Calu3 (cell line): ENCODE measurements at regions not wholly inside any gene's neighbourhood (a gene's known extent, or its start where the extent isn't known, plus 50 kb on each side); places are given as distances from the start of the nearest gene placed in this dataset.

Source experiments
- BruUV-seq: library from RNA; stranded (reverse); fragments of 400-500 nt; replicated peaks from 2 replicates; lab custom pipeline; 2021; lab: Mats Ljungman, UMichigan
- CTCF ChIA-PET: fragments of 300-600 bp; sonication (Branson Sonifier 250); formaldehyde crosslinking; loops from one replicate; lab custom pipeline; 2022; ENCODE audit warnings: antibody characterized with exemption; lab: Charles Lee
- DNase-seq: peaks from one replicate; pipeline ENCODE4 v3.0.0; 2022
- H3K27ac Mint-ChIP-seq: one replicate; pipeline ENCODE4 v1.8.0; 2022; ENCODE audit warnings: mixed read lengths; ENCODE audit not compliant: unreplicated experiment
- H3K27me3 Mint-ChIP-seq: one replicate; pipeline ENCODE4 v1.8.0; 2022; ENCODE audit warnings: mixed read lengths; ENCODE audit not compliant: unreplicated experiment
- H3K36me3 Mint-ChIP-seq: one replicate; pipeline ENCODE4 v1.8.0; 2022; ENCODE audit warnings: mild to moderate bottlenecking, moderate library complexity, mixed read lengths; ENCODE audit not compliant: insufficient read depth, unreplicated experiment
- H3K4me1 Mint-ChIP-seq: one replicate; pipeline ENCODE4 v1.8.0; 2022; ENCODE audit warnings: mild to moderate bottlenecking, low read depth, mixed read lengths; ENCODE audit not compliant: unreplicated experiment
- H3K4me3 Mint-ChIP-seq: one replicate; pipeline ENCODE4 v1.8.0; 2022; ENCODE audit warnings: mild to moderate bottlenecking, low read depth, moderate library complexity, mixed read lengths; ENCODE audit not compliant: unreplicated experiment
- H3K9me3 Mint-ChIP-seq: one replicate; pipeline ENCODE4 v1.8.0; 2022; ENCODE audit warnings: low read depth, mixed read lengths; ENCODE audit not compliant: unreplicated experiment
- intact Hi-C: fragments of 100-400 bp; cut with micrococcal nuclease; formaldehyde crosslinking; loops from one replicate; pipeline ENCODE4 v1.10.0; 2022; ENCODE audit not compliant: unreplicated experiment
- TF ChIP-seq, protein P1 (sequence below): fragments of 200-600 bp; IDR thresholded peaks from one replicate; pipeline ENCODE4 v1.8.0; 2022; ENCODE audit warnings: antibody characterized with exemption; ENCODE audit not compliant: unreplicated experiment

DNA sequence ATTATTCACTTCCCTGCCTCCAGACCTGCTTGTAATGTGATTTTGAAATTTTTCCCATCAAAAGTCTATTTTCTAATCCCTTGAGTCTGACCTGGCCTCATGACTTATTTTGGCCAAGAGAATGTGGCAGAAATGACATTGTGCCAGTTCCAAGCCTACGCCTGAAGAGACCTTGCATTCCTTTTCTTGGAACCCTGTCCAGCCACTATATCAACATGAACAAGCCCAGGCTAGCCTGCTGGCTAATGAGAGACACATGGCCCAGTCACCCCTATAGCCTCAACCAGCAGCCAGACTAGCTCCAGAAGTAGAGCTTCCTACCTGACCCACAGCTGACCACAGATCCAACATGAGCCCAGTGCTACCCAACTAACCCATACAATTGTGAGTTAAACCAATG is 121.1 kb upstream of the ACP3 start:
- BruUV-seq, result no TSS peak
- Mint-ChIP-seq H3K36me3 (no peaks in the 10 kb centered on the region), H3K4me1 (no peaks in the 10 kb centered on the region), H3K4me3 (no peak overlapping the region), H3K27ac (no peak overlapping the region), H3K27me3 (no peaks in the 10 kb centered on the region), H3K9me3 (peaks cover 2% of the 10 kb centered on the region)
- TF ChIP-seq, protein P1, sequence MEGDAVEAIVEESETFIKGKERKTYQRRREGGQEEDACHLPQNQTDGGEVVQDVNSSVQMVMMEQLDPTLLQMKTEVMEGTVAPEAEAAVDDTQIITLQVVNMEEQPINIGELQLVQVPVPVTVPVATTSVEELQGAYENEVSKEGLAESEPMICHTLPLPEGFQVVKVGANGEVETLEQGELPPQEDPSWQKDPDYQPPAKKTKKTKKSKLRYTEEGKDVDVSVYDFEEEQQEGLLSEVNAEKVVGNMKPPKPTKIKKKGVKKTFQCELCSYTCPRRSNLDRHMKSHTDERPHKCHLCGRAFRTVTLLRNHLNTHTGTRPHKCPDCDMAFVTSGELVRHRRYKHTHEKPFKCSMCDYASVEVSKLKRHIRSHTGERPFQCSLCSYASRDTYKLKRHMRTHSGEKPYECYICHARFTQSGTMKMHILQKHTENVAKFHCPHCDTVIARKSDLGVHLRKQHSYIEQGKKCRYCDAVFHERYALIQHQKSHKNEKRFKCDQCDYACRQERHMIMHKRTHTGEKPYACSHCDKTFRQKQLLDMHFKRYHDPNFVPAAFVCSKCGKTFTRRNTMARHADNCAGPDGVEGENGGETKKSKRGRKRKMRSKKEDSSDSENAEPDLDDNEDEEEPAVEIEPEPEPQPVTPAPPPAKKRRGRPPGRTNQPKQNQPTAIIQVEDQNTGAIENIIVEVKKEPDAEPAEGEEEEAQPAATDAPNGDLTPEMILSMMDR, result no peak
- no peak for DNase-seq
- CTCF ChIA-PET, result interaction anchor here (1.0 kb wide), 1 partner anchor 15 kb away, joined by 3 read pairs; no protein-coding TSS in a partner anchor
- intact Hi-C loops, result no loop called here

- intact Hi-C loops, result no loop called here
- no peak for DNase-seq
- TF ChIP-seq, protein P1, result no peak
- H3K9me3 Mint-ChIP-seq, result peaks cover 2% of the 10 kb centered on the region
- H3K4me3 Mint-ChIP-seq, result no peak overlapping the region
- CTCF ChIA-PET, result no interaction called here
- BruUV-seq, result no TSS peak
- no peaks in the 10 kb centered on the region for H3K4me1 Mint-ChIP-seq
- H3K27ac Mint-ChIP-seq, result no peak overlapping the region
- H3K27me3 Mint-ChIP-seq, result no peaks in the 10 kb centered on the region
- no peaks in the 10 kb centered on the region for H3K36me3 Mint-ChIP-seq
These were observed 118.7 kb upstream of the ACP3 start for GRCh38 chr3:132198516-132198915.

- H3K9me3 Mint-ChIP-seq, result peaks cover 2% of the 10 kb centered on the region
- no peak for DNase-seq
- no peaks in the 10 kb centered on the region for H3K36me3 Mint-ChIP-seq
- no peaks in the 10 kb centered on the region for H3K27me3 Mint-ChIP-seq
- CTCF ChIA-PET, result interaction anchor here (0.7 kb wide), 1 partner anchor 451 kb away, joined by 7 read pairs; no protein-coding TSS in a partner anchor
- no peak overlapping the region for H3K27ac Mint-ChIP-seq
- no TSS peak for BruUV-seq
- intact Hi-C loops, result no loop called here
- no peaks in the 10 kb centered on the region for H3K4me1 Mint-ChIP-seq
- no peak overlapping the region for H3K4me3 Mint-ChIP-seq
- TF ChIP-seq, protein P1, result no peak
These were observed 117.8 kb upstream of the ACP3 start for GRCh38 chr3:132199451-132199850.

DNA sequence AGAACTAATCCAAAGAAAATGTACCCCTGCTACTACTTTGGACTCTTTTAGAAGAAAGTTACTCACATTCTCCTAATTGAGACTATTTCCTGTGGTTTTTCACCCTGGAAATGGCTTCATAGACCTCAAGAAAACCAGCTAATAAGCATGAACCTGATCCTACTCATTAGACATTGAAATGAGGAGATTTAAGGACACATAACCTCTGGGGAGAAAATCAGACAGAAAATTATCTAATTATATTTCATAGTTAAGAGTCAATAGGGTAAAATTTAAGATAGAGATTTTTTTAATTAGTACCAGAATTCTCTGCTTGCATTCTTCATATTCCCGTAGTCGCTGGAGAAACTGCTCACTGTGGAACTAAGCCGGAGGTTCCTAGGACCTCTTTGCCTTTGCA is 114.6 kb upstream of the ACP3 start:
- Mint-ChIP-seq H3K36me3 (no peaks in the 10 kb centered on the region), H3K27ac (no peak overlapping the region), H3K27me3 (no peaks in the 10 kb centered on the region), H3K9me3 (no peaks in the 10 kb centered on the region), H3K4me3 (no peak overlapping the region), H3K4me1 (no peaks in the 10 kb centered on the region)
- BruUV-seq, result no TSS peak
- TF ChIP-seq, protein P1, result no peak
- DNase-seq, result no peak
- CTCF ChIA-PET, result interaction anchor here (1.0 kb wide), 1 partner anchor 168 kb away, joined by 3 read pairs; the partner anchor contains the start of gene CPNE4
- intact Hi-C loops, result no loop called here
